ENCODE measurements at regions not wholly inside any gene's neighbourhood (a gene's known extent, or its start where the extent isn't known, plus 50 kb on each side); places are given as distances from the start of the nearest gene placed in this dataset.

DNA sequence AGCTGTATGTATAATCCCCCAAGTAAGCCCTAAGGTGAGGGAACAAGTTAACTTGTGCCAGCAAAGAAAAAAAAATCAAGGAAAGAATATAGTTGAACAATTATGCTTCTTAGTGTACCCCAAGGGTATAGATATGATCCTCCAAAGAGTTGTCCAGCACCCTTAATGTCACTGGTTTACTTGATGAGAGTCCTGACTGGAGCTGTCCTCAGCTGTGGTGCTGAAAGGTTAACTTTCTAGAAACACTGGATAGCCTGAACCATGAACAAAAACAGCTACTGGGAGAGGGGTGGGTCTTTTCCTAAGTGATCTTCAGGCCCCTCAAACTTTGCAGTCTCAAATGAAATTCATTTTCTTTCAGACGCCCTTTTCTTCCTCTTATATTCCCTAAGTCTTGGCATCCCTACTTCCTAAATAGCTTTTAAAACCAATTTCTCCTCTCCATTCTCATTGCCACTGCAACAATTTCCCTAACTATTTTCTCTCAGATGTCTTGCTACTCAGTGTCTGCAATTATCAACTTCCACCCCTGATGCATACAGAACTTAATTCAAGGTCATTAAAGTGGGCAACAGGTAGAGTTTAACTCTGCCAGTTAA, 83.5 kb upstream of the PROKR2 start:
- TF ChIP-seq POLR2A (IDR thresholded peaks at IDR 0.05) = no peak
- no peak for TF ChIP-seq POLR2AphosphoS5 (IDR thresholded peaks at IDR 0.05)

Measured in spleen (tissue), 3 donors.